Inferior parietal cortex (tissue), 1 donor: ENCODE measurements at regions not wholly inside any gene's neighbourhood (a gene's known extent, or its start where the extent isn't known, plus 50 kb on each side); places are given as distances from the start of the nearest gene placed in this dataset.
"Not testable (repeated sequence)": the region's sequence is repeated elsewhere in the genome, so short reads cannot be mapped to it uniquely, and the experiment has no call there.

Source experiments
- DNase-seq: peaks from one replicate; pipeline ENCODE4 v3.0.0-alpha.2; 2016; ENCODE audit errors: extremely low spot score

- DNase-seq, result no peak
Observed at GRCh38 chr3:14252321-14253021, 73.9 kb downstream of the LSM3 start.

GRCh38 chr3:14253022-14253706 lies 74.5 kb downstream of the LSM3 start:
- DNase-seq, result no peak

GRCh38 chr3:14253707-14254382 lies 75.2 kb downstream of the LSM3 start:
- DNase-seq, result no peak

- no peak for DNase-seq
Observed at GRCh38 chr3:14254812-14255702, 76.4 kb downstream of the LSM3 start.

- DNase-seq, result no peak
Observed at GRCh38 chr3:14256046-14256445, 77.4 kb downstream of the LSM3 start.

GRCh38 chr3:14256561-14257342 lies 78.1 kb downstream of the LSM3 start:
- no peak for DNase-seq

- DNase-seq, result no peak
Observed at GRCh38 chr3:14258906-14259904, 80.6 kb downstream of the LSM3 start.

- no peak for DNase-seq
Observed at GRCh38 chr3:14260463-14260862, 81.8 kb downstream of the LSM3 start.

GRCh38 chr3:14261229-14261628 lies 82.6 kb downstream of the LSM3 start:
- peak; percentile 92 for DNase-seq

- DNase-seq, result no peak
Observed at GRCh38 chr3:14262212-14262611, 83.6 kb downstream of the LSM3 start.

- DNase-seq, result no peak
Observed at GRCh38 chr3:14262867-14263266, 84.2 kb downstream of the LSM3 start.

GRCh38 chr3:14263317-14264005 lies 84.8 kb downstream of the LSM3 start:
- DNase-seq, result no peak

- no peak for DNase-seq
Observed at GRCh38 chr3:14265246-14265962, 86.8 kb downstream of the LSM3 start.

GRCh38 chr3:14266361-14266760 lies 87.7 kb downstream of the LSM3 start:
- DNase-seq, result peak; percentile 55

- DNase-seq, result no peak
Observed at GRCh38 chr3:14267976-14268375, 89.4 kb downstream of the LSM3 start.

- no peak for DNase-seq
Observed at GRCh38 chr3:14268897-14269296, 90.3 kb downstream of the LSM3 start.

- DNase-seq, result not testable (repeated sequence)
Observed at GRCh38 chr3:14272041-14272958, 93.7 kb downstream of the LSM3 start.
